Heart left ventricle (tissue), 13 donors: ENCODE measurements at regions not wholly inside any gene's neighbourhood (a gene's known extent, or its start where the extent isn't known, plus 50 kb on each side); places are given as distances from the start of the nearest gene placed in this dataset.

Experiments used
- CTCF ChIP-seq, 12 donors: fragments of 200-600 bp; sonication (generic) in 4 of 12; IDR thresholded peaks; one replicate each; pipeline versions ENCODE4 v1.5.0 to v1.8.0; 2018 to 2022; ENCODE audit warnings: antibody characterized with exemption in 12 of 12, mild to moderate bottlenecking in 5 of 12
- POLR2A ChIP-seq, 2 donors: fragments of 450-650 bp; IDR thresholded peaks; one replicate each; pipeline ENCODE4 v1.6.1; 2017; ENCODE audit warnings: antibody characterized with exemption in 2 of 2, mild to moderate bottlenecking in 2 of 2, moderate library complexity in 2 of 2
- donor health status: ischemic (EF 13 %, LVEDD 7.1; RV severe dilation, severe dysfunction).
- donor health status: DM: no; HTN: yes; CAD: no.
- donor health status: DM: no; HTN: no; CAD: no.
- donor health status: ischemic (EF 25% LVEDD 6.9; RV normal size, moderate dysfunction).
- donor health status: ischemic (EF 25% LVEDD 5.7; RV mildly dilated, moderate dysfunction).
- donor health status: ischemic (EF 35%, LVEDD 5.7; RV mildly dilated, moderate dysfunction).
- donor health status: nonischemic (EF 11% LVEDD 7.7; RV severe dilation, severe dysfunction).
- donor health status: DM: yes; HTN: yes; CAD: no.
- donor health status: PGD.
- donor health status: ischemic (EF 29% LVEDD 5.4; RV normal size, mild dysfunction).
- donor health status: nonischemic (EF 23%, LVEDD 6.1; RV moderate dilation, normal function).

- TF ChIP-seq CTCF (IDR thresholded peaks at IDR 0.05) (no peak), POLR2A (IDR thresholded peaks at IDR 0.05) (no peak)
Observed at GRCh38 chr21:29406385-29406784, 107.7 kb downstream of the BACH1 start.
